Right ventricle myocardium superior (tissue), 1 donor: ENCODE measurements at regions not wholly inside any gene's neighbourhood (a gene's known extent, or its start where the extent isn't known, plus 50 kb on each side); places are given as distances from the start of the nearest gene placed in this dataset.
"Not testable (repeated sequence)": the region's sequence is repeated elsewhere in the genome, so short reads cannot be mapped to it uniquely, and the experiment has no call there.

Experiments
- ATAC-seq: fragments of 200-7000 bp; cut with Tn5 transposase; one replicate; pipeline ENCODE4 v1.9.1; 2020; ENCODE audit warnings: mild to moderate bottlenecking; ENCODE audit not compliant: poor library complexity
- DNase-seq: peaks from one replicate; pipeline ENCODE4 v3.0.0-alpha.2; 2020
- intact Hi-C: fragments of 100-400 bp; cut with DNase I; formaldehyde crosslinking; loops from one replicate; pipeline ENCODE4 v1.11.2; 2022
- donor health status: DM: no; HTN: yes; CAD: no; lungs with severe emphysema.

DNA sequence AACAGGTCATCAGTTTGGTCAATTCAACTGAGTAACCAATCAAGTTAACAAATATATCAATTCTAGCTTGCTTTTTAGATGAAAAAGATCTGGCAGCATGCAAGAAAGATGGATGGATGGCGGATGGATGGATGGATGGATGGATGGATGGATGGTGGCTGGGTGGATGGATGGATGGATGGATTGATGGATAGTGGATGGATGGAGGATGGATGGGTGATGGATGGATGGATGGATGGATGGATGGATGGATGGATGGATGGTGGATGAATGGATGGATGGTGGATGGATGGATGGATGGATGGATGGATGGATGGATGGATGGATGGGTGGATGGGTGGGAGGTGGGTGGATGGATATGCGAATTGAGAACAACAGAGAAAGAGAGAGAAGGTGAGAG, 303.7 kb upstream of the IGF1R start:
- intact Hi-C loops = no loop called here
- DNase-seq = no peak
- ATAC-seq = no peak

DNA sequence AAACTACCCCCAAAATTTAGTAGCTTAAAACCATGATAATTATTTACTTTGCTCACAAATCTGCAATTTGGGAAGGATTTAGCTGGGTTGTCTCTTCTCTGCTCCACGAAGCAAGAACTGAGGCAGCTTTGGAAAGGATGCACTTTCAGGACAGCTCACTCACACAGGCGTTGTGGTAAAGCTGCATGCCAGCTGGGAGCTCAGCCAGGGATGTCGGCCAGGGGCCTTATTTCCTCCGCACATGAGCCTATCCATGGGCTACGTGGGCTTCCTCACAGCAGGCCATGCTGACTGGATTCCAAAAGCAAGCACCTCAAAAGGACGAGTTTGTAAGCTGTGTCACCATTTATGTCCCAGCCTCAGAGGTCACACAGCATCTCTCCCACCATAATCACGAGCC, 301.3 kb upstream of the IGF1R start:
- no peak for ATAC-seq
- intact Hi-C loops = no loop called here
- DNase-seq = peak; percentile 53

DNA sequence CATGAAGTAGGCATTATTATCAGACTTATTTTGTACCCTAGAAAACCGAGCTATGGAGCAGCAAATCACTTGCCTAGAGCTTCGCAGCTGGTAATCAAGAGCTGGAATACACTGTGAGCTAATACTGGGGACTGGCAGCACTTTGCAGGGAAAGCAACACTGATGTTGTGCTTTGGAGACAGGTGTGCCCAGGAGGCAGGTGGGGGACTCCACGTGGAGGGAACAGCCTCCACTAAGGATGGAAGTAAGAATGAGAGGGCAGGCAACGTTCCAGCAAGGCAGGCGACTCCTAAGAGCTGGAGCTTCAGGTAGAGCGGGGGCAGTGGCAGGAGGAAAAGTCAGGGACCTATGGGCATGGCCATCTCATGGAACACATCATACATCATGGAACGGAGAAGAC, 300.5 kb upstream of the IGF1R start:
- DNase-seq = no peak
- intact Hi-C loops = no loop called here
- no peak for ATAC-seq

GRCh38 chr15:98350276-98350675, 298.1 kb upstream of the IGF1R start:
- DNase-seq (no peak), ATAC-seq (no peak)
- intact Hi-C loops = no loop called here

GRCh38 chr15:98358274-98358673, 290.1 kb upstream of the IGF1R start:
- ATAC-seq, DNase-seq, intact Hi-C loops: not testable (repeated sequence)

- ATAC-seq (no peak), DNase-seq (no peak)
- intact Hi-C loops = no loop called here
These were observed 289.4 kb upstream of the IGF1R start for GRCh38 chr15:98358971-98359370.

DNA sequence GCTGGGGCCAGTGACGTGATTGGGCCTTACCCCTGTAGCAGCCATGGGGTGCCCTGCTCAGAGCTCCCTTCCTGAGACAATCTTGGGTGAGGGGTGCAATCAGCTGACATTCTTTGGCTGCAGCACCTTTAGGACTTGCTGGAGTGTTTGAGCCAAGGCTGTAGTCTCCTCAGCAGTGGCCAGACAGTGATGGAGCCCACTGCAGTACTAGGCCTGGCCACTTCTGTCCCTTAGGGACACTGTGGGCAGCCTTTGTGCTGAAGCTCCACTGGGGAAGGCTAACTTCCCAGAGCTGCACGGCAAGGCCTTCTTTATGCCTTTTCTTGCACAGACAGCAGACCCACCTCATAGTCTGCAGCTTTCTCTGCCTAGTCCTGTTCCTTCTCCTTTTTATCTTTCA, 284.9 kb upstream of the IGF1R start:
- ATAC-seq = no peak
- DNase-seq = no peak
- intact Hi-C loops = no loop called here

DNA sequence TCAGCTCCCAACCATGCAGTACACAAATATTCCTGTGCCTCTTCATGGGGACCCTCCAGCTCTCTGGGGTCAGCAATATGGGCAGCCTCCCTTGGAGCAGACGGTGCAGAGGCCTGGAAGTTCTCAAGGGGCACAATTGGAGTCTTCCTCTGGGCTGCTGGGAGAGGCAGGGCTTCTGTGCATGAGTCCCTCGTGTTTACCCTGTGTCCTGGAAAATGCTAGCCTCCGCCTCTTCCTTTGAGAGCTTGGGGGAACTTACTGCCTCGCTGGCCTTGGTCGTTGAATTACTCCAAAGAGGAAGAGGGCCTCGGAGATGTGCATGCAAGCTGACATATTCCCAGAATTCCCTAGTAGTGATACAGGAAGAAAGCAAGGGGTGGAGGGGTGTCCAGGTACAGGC, 284.4 kb upstream of the IGF1R start:
- ATAC-seq (no peak), DNase-seq (no peak)
- intact Hi-C loops = no loop called here

DNA sequence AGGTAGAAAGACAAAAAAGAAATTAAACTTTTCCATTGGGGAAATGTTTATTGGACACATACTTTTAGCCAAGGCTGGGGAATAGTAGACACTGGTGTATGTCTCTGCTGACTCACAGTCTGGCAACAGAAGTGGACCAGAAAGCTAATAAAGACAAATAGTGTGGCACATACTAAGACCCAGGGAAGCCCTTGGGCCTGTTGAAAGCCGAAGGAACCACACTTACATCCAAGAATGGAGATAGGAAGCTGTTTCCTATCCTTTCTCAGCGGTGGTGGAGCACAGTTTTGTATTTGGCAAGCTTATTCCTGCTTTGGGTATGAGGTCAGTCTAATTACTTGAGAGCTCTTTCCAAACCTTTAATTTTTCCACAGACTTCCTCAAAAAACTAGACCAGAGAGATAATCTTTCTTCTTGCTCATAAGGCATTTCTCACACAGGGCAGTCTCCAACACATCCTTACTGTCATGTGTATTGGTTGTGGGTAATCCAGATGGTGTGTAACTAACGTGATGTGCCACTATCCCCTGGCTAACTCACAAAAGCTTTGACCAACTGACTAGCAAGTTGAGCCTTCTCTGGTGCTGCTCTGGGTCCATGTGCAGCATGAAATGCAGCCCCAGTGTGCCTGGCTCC, 279.1 kb upstream of the IGF1R start:
- DNase-seq (no peak), ATAC-seq (peak; percentile 81)
- intact Hi-C loops = no loop called here

GRCh38 chr15:98375513-98376340, 272.6 kb upstream of the IGF1R start:
- intact Hi-C loops = no loop called here
- no peak for DNase-seq
- peak; percentile 67 for ATAC-seq

GRCh38 chr15:98380721-98381120, 267.6 kb upstream of the IGF1R start:
- intact Hi-C loops = no loop called here
- no peak for DNase-seq
- ATAC-seq = no peak

GRCh38 chr15:98381446-98381845, 266.9 kb upstream of the IGF1R start:
- DNase-seq (no peak), ATAC-seq (no peak)
- intact Hi-C loops = no loop called here

- no peak for ATAC-seq
- intact Hi-C loops = no loop called here
These were observed 266.2 kb upstream of the IGF1R start for GRCh38 chr15:98382139-98382538.

GRCh38 chr15:98383571-98383970, 264.8 kb upstream of the IGF1R start:
- intact Hi-C loops = no loop called here
- no peak for ATAC-seq
- DNase-seq = no peak

More at GRCh38 chr15:98382139-98382538, 266.2 kb upstream of the IGF1R start:
- no peak for DNase-seq

DNA sequence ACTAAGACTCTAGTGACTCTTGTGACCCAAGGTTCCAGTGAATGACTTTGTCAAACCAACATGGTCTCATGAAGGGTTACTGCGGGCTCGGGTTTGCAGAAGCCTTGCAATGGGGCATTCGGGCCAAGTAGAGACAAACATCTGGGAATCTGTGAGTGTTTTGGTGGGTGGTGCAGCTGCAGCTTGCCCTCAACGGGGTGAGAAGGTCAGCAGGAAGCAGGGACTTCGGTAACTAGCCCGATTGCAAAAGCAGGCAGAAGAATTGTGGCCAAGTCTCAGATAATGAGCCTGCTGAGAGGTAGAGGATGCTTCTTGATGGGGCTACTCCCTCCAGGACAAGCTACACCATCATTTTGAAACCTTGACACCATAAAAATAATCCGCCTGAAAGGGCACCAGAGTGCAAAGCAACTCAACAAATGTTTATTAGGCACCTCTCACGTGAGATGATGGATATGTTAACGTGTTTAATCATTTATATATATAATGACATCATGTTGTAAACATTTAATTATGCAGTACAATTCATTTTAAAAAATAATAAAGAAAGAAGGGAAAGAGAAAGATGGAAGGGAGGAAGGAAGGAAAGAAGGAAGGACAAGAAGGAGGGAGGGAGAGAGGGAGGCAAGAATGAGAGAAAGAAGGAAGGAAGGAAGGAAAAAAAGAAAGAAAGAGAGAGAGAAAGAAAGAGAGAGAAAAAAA, 263.9 kb upstream of the IGF1R start:
- ATAC-seq (no peak), DNase-seq (no peak)
- intact Hi-C loops = no loop called here

- ATAC-seq = no peak
- DNase-seq = no peak
- intact Hi-C loops = no loop called here
These were observed 262.5 kb upstream of the IGF1R start for GRCh38 chr15:98385752-98386381.

DNA sequence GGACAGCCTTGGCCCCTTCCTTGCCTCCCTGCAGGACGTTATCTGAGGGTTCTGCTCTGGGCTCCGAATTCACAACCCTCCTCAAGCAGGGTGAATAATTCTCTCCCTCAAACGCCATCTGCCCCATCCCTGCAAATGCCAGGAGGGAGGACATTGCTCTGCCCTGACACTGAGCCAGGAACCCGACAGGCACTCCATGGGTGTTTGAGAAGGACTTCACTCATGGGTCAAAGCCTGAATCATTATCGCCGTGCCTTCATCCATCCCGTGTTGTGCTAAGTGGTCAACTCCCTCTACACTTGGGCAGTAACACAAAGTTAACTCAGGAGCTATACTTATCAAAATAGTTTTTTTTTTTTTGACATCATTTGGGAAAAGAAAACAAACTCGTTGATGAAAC, 261.8 kb upstream of the IGF1R start:
- DNase-seq (no peak), ATAC-seq (no peak)
- intact Hi-C loops = no loop called here

DNA sequence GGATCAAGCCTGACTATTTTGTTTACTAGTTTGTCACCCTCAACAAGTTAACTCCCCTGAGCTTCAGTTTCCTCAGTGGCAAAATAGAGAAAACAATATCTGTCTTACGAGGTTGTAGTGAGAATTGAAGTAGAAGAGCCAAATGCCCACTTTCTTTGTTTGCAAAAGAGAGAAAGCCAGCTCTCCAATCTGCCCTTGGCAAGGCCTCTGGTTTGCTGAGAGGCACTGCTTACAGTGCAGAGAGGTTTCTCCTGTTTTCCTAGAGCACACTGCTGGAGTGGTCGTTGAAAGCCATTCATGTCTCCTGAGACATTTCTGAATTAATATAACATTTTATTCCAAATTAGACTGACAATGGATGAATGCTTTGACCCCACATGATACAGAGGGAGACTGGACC, 260.5 kb upstream of the IGF1R start:
- intact Hi-C loops = no loop called here
- no peak for DNase-seq
- ATAC-seq = no peak

DNA sequence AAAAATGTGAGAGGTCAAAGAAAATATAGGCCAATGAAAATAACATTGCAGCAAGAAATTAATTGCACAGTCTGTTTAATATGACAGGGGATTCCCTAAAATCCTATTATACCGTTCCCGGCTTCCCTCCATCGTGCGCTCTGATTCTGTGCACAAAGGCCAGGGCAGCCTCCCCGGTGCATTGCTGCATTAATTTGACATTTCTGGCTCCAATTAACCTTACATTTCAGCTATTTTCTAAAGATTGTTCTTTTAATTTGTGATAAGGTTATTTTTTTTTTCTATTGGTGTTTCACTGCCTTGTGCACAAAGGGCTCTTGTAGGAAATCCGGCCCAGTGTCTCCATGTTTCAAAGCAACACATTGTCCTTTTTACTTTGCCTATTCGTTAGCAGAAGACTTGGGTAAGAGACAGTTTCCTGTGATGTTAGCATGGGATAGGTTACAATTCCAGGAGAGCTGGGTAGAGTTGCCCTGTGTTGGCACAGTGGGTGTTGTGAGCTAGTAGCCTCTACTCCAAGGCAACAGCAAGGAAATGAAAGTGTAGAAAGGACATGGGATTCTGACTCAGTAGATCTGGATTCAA, 257.3 kb upstream of the IGF1R start:
- intact Hi-C loops = no loop called here
- no peak for DNase-seq
- ATAC-seq = no peak
